ENCODE measurements at regions not wholly inside any gene's neighbourhood (a gene's known extent, or its start where the extent isn't known, plus 50 kb on each side); places are given as distances from the start of the nearest gene placed in this dataset.
A peak's percentile ranks its signal among the peaks of the same experiment; 100 is the strongest.

GRCh38 chr12:87766044-87766443 lies 263.2 kb downstream of the C12orf50 start:
- H3K9me3 ChIP-seq (ENCODE audit: control insufficient read depth in 2 of 2, low read length in 2 of 2), result no peaks in the 10 kb centered on the region
- ATAC-seq (ENCODE audit: low read depth in 2 of 2), result no peak
- no peak overlapping the region for H3K27ac Mint-ChIP-seq
- no peak for DNase-seq
- no peaks in the 10 kb centered on the region for H3K27me3 ChIP-seq (ENCODE audit: control insufficient read depth, insufficient read depth, low read length)
- no peaks in the 10 kb centered on the region for H3K27me3 Mint-ChIP-seq
- H3K36me3 ChIP-seq (ENCODE audit: control insufficient read depth, insufficient read depth, low read length), result no peaks in the 10 kb centered on the region
- H3K4me3 ChIP-seq (ENCODE audit: low read depth, low read length), result no peak overlapping the region
- no peak overlapping the region for H3K27ac ChIP-seq (ENCODE audit: insufficient read depth, low read length, poor library complexity, severe bottlenecking)
- H3K9me3 Mint-ChIP-seq, result peaks cover 0 to 5% (median 4%) of the 10 kb centered on the region in 7 donors
- H3K4me3 Mint-ChIP-seq, result no peak overlapping the region
- H3K4me1 ChIP-seq (ENCODE audit: control insufficient read depth, insufficient read depth, low read length, poor library complexity, severe bottlenecking), result no peaks in the 10 kb centered on the region
- no peaks in the 10 kb centered on the region for H3K4me1 Mint-ChIP-seq
- no peaks in the 10 kb centered on the region for H3K36me3 Mint-ChIP-seq

GRCh38 chr12:87760943-87761342 lies 268.3 kb downstream of the C12orf50 start:
- no peaks in the 10 kb centered on the region for H3K4me1 ChIP-seq (ENCODE audit: control insufficient read depth, insufficient read depth, low read length, poor library complexity, severe bottlenecking)
- H3K36me3 ChIP-seq (ENCODE audit: control insufficient read depth, insufficient read depth, low read length), result no peaks in the 10 kb centered on the region
- H3K4me3 ChIP-seq (ENCODE audit: low read depth, low read length), result no peak overlapping the region
- H3K27ac ChIP-seq (ENCODE audit: insufficient read depth, low read length, poor library complexity, severe bottlenecking), result no peak overlapping the region
- Mint-ChIP-seq H3K4me1 (no peaks in the 10 kb centered on the region), H3K27ac (peak overlapping the region in 1 of 3 donors; percentile 21), H3K9me3 (peaks cover 0 to 6% (median 2%) of the 10 kb centered on the region in 7 donors), H3K27me3 (no peaks in the 10 kb centered on the region), H3K36me3 (no peaks in the 10 kb centered on the region), H3K4me3 (no peak overlapping the region)
- no peaks in the 10 kb centered on the region for H3K27me3 ChIP-seq (ENCODE audit: control insufficient read depth, insufficient read depth, low read length)
- ATAC-seq (ENCODE audit: low read depth in 2 of 2) (no peak), DNase-seq (no peak)
- H3K9me3 ChIP-seq (ENCODE audit: control insufficient read depth in 2 of 2, low read length in 2 of 2), result no peaks in the 10 kb centered on the region

GRCh38 chr12:87758271-87758670 lies 270.9 kb downstream of the C12orf50 start:
- Histone ChIP-seq H3K27me3 (ENCODE audit: control insufficient read depth, insufficient read depth, low read length) (no peaks in the 10 kb centered on the region), H3K9me3 (ENCODE audit: control insufficient read depth in 2 of 2, low read length in 2 of 2) (no peaks in the 10 kb centered on the region), H3K4me3 (ENCODE audit: low read depth, low read length) (no peak overlapping the region), H3K4me1 (ENCODE audit: control insufficient read depth, insufficient read depth, low read length, poor library complexity, severe bottlenecking) (no peaks in the 10 kb centered on the region), H3K27ac (ENCODE audit: insufficient read depth, low read length, poor library complexity, severe bottlenecking) (no peak overlapping the region), H3K36me3 (ENCODE audit: control insufficient read depth, insufficient read depth, low read length) (no peaks in the 10 kb centered on the region)
- Mint-ChIP-seq H3K27ac (no peak overlapping the region), H3K9me3 (peaks cover 0 to 6% (median 5%) of the 10 kb centered on the region in 7 donors), H3K36me3 (no peaks in the 10 kb centered on the region), H3K4me3 (no peak overlapping the region), H3K4me1 (no peaks in the 10 kb centered on the region), H3K27me3 (no peaks in the 10 kb centered on the region)
- ATAC-seq (ENCODE audit: low read depth in 2 of 2), result no peak
- no peak for DNase-seq

GRCh38 chr12:87756721-87757120 lies 272.5 kb downstream of the C12orf50 start:
- Histone ChIP-seq H3K27ac (ENCODE audit: insufficient read depth, low read length, poor library complexity, severe bottlenecking) (no peak overlapping the region), H3K9me3 (ENCODE audit: control insufficient read depth in 2 of 2, low read length in 2 of 2) (no peaks in the 10 kb centered on the region), H3K36me3 (ENCODE audit: control insufficient read depth, insufficient read depth, low read length) (no peaks in the 10 kb centered on the region), H3K27me3 (ENCODE audit: control insufficient read depth, insufficient read depth, low read length) (no peaks in the 10 kb centered on the region), H3K4me1 (ENCODE audit: control insufficient read depth, insufficient read depth, low read length, poor library complexity, severe bottlenecking) (no peaks in the 10 kb centered on the region), H3K4me3 (ENCODE audit: low read depth, low read length) (no peak overlapping the region)
- Mint-ChIP-seq H3K27ac (no peak overlapping the region), H3K9me3 (peaks cover 0 to 6% (median 5%) of the 10 kb centered on the region in 7 donors), H3K4me1 (no peaks in the 10 kb centered on the region), H3K4me3 (no peak overlapping the region), H3K27me3 (no peaks in the 10 kb centered on the region), H3K36me3 (no peaks in the 10 kb centered on the region)
- no peak for ATAC-seq (ENCODE audit: low read depth in 2 of 2)
- no peak for DNase-seq

GRCh38 chr12:87756111-87756510 lies 273.1 kb downstream of the C12orf50 start:
- H3K4me3 ChIP-seq (ENCODE audit: low read depth, low read length), result no peak overlapping the region
- Mint-ChIP-seq H3K4me1 (no peaks in the 10 kb centered on the region), H3K27me3 (no peaks in the 10 kb centered on the region), H3K27ac (no peak overlapping the region), H3K36me3 (no peaks in the 10 kb centered on the region), H3K4me3 (no peak overlapping the region), H3K9me3 (peaks cover 0 to 6% (median 4%) of the 10 kb centered on the region in 7 donors)
- H3K4me1 ChIP-seq (ENCODE audit: control insufficient read depth, insufficient read depth, low read length, poor library complexity, severe bottlenecking), result no peaks in the 10 kb centered on the region
- DNase-seq (no peak), ATAC-seq (ENCODE audit: low read depth in 2 of 2) (no peak)
- no peak overlapping the region for H3K27ac ChIP-seq (ENCODE audit: insufficient read depth, low read length, poor library complexity, severe bottlenecking)
- H3K27me3 ChIP-seq (ENCODE audit: control insufficient read depth, insufficient read depth, low read length), result no peaks in the 10 kb centered on the region
- H3K9me3 ChIP-seq (ENCODE audit: control insufficient read depth in 2 of 2, low read length in 2 of 2), result no peaks in the 10 kb centered on the region
- no peaks in the 10 kb centered on the region for H3K36me3 ChIP-seq (ENCODE audit: control insufficient read depth, insufficient read depth, low read length)

GRCh38 chr12:87728931-87729593 lies 300.1 kb downstream of the C12orf50 start:
- H3K4me1 Mint-ChIP-seq, result no peaks in the 10 kb centered on the region
- Histone ChIP-seq H3K27me3 (ENCODE audit: control insufficient read depth, insufficient read depth, low read length) (no peaks in the 10 kb centered on the region), H3K9me3 (ENCODE audit: control insufficient read depth in 2 of 2, low read length in 2 of 2) (peaks cover 0 to 1% of the 10 kb centered on the region in 2 experiments), H3K36me3 (ENCODE audit: control insufficient read depth, insufficient read depth, low read length) (no peaks in the 10 kb centered on the region), H3K27ac (ENCODE audit: insufficient read depth, low read length, poor library complexity, severe bottlenecking) (no peak overlapping the region), H3K4me3 (ENCODE audit: low read depth, low read length) (no peak overlapping the region), H3K4me1 (ENCODE audit: control insufficient read depth, insufficient read depth, low read length, poor library complexity, severe bottlenecking) (no peaks in the 10 kb centered on the region)
- H3K9me3 Mint-ChIP-seq, result peaks cover 0 to 8% (median 5%) of the 10 kb centered on the region in 7 donors
- no peaks in the 10 kb centered on the region for H3K27me3 Mint-ChIP-seq
- H3K4me3 Mint-ChIP-seq, result no peak overlapping the region
- H3K27ac Mint-ChIP-seq, result no peak overlapping the region
- DNase-seq (no peak), ATAC-seq (ENCODE audit: low read depth in 2 of 2) (no peak)
- H3K36me3 Mint-ChIP-seq, result no peaks in the 10 kb centered on the region

GRCh38 chr12:87720967-87721366 lies 308.2 kb downstream of the C12orf50 start:
- Mint-ChIP-seq H3K27me3 (no peaks in the 10 kb centered on the region), H3K4me1 (no peaks in the 10 kb centered on the region), H3K27ac (no peak overlapping the region), H3K36me3 (no peaks in the 10 kb centered on the region), H3K9me3 (peaks cover 0 to 18% (median 5%) of the 10 kb centered on the region in 7 donors), H3K4me3 (no peak overlapping the region)
- H3K36me3 ChIP-seq (ENCODE audit: control insufficient read depth, insufficient read depth, low read length), result no peaks in the 10 kb centered on the region
- no peak overlapping the region for H3K27ac ChIP-seq (ENCODE audit: insufficient read depth, low read length, poor library complexity, severe bottlenecking)
- H3K4me3 ChIP-seq (ENCODE audit: low read depth, low read length), result no peak overlapping the region
- DNase-seq (no peak), ATAC-seq (ENCODE audit: low read depth in 2 of 2) (no peak)
- H3K9me3 ChIP-seq (ENCODE audit: control insufficient read depth in 2 of 2, low read length in 2 of 2), result no peaks in the 10 kb centered on the region
- H3K27me3 ChIP-seq (ENCODE audit: control insufficient read depth, insufficient read depth, low read length), result no peaks in the 10 kb centered on the region
- H3K4me1 ChIP-seq (ENCODE audit: control insufficient read depth, insufficient read depth, low read length, poor library complexity, severe bottlenecking), result no peaks in the 10 kb centered on the region

- Histone ChIP-seq H3K27me3 (ENCODE audit: control insufficient read depth, insufficient read depth, low read length) (no peaks in the 10 kb centered on the region), H3K4me1 (ENCODE audit: control insufficient read depth, insufficient read depth, low read length, poor library complexity, severe bottlenecking) (no peaks in the 10 kb centered on the region), H3K9me3 (ENCODE audit: control insufficient read depth in 2 of 2, low read length in 2 of 2) (no peaks in the 10 kb centered on the region), H3K4me3 (ENCODE audit: low read depth, low read length) (no peak overlapping the region), H3K36me3 (ENCODE audit: control insufficient read depth, insufficient read depth, low read length) (no peaks in the 10 kb centered on the region), H3K27ac (ENCODE audit: insufficient read depth, low read length, poor library complexity, severe bottlenecking) (no peak overlapping the region)
- no peak overlapping the region for H3K4me3 Mint-ChIP-seq
- no peak overlapping the region for H3K27ac Mint-ChIP-seq
- no peak for ATAC-seq (ENCODE audit: low read depth in 2 of 2)
- no peaks in the 10 kb centered on the region for H3K27me3 Mint-ChIP-seq
- no peaks in the 10 kb centered on the region for H3K4me1 Mint-ChIP-seq
- H3K9me3 Mint-ChIP-seq, result peaks cover 5 to 24% (median 8%) of the 10 kb centered on the region in 7 donors
- no peaks in the 10 kb centered on the region for H3K36me3 Mint-ChIP-seq
- DNase-seq, result no peak
Measured at GRCh38 chr12:87704374-87704773, 324.8 kb downstream of the C12orf50 start.
